Heart left ventricle (tissue), 13 donors: ENCODE measurements at regions not wholly inside any gene's neighbourhood (a gene's known extent, or its start where the extent isn't known, plus 50 kb on each side); places are given as distances from the start of the nearest gene placed in this dataset.

Experiments used
- POLR2A ChIP-seq, 2 donors: fragments of 450-650 bp; IDR thresholded peaks; one replicate each; pipeline ENCODE4 v1.6.1; 2017; ENCODE audit warnings: antibody characterized with exemption in 2 of 2, mild to moderate bottlenecking in 2 of 2, moderate library complexity in 2 of 2
- TF ChIP-seq, protein P1 (sequence below), 12 donors: fragments of 200-600 bp; sonication (generic) in 4 of 12; IDR thresholded peaks; one replicate each; pipeline versions ENCODE4 v1.5.0 to v1.8.0; 2018 to 2022; ENCODE audit warnings: antibody characterized with exemption in 12 of 12, mild to moderate bottlenecking in 5 of 12
- donor health status: ischemic (EF 13 %, LVEDD 7.1; RV severe dilation, severe dysfunction).
- donor health status: DM: no; HTN: yes; CAD: no.
- donor health status: DM: no; HTN: no; CAD: no.
- donor health status: ischemic (EF 25% LVEDD 6.9; RV normal size, moderate dysfunction).
- donor health status: ischemic (EF 25% LVEDD 5.7; RV mildly dilated, moderate dysfunction).
- donor health status: ischemic (EF 35%, LVEDD 5.7; RV mildly dilated, moderate dysfunction).
- donor health status: nonischemic (EF 11% LVEDD 7.7; RV severe dilation, severe dysfunction).
- donor health status: DM: yes; HTN: yes; CAD: no.
- donor health status: PGD.
- donor health status: ischemic (EF 29% LVEDD 5.4; RV normal size, mild dysfunction).
- donor health status: nonischemic (EF 23%, LVEDD 6.1; RV moderate dilation, normal function).

DNA sequence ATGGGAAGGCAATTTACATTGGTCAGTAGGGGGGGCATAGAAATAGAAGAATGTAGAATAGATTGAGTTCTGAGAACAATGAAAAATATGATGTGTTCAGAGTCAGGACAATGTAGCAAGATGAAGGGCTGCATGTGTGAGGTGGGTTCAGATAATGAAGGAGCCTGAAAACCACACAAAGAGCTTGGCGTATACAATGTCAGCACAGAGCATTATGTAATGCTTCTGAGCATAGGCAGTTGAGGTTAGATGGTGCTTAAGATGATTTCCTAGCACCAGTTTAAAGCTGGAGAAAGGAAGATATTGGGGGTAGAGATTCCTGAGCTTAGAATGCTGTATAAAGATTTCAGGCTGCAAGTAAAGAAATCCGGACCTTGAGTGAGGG is 202.0 kb upstream of the SNX7 start:
- TF ChIP-seq, protein P1, sequence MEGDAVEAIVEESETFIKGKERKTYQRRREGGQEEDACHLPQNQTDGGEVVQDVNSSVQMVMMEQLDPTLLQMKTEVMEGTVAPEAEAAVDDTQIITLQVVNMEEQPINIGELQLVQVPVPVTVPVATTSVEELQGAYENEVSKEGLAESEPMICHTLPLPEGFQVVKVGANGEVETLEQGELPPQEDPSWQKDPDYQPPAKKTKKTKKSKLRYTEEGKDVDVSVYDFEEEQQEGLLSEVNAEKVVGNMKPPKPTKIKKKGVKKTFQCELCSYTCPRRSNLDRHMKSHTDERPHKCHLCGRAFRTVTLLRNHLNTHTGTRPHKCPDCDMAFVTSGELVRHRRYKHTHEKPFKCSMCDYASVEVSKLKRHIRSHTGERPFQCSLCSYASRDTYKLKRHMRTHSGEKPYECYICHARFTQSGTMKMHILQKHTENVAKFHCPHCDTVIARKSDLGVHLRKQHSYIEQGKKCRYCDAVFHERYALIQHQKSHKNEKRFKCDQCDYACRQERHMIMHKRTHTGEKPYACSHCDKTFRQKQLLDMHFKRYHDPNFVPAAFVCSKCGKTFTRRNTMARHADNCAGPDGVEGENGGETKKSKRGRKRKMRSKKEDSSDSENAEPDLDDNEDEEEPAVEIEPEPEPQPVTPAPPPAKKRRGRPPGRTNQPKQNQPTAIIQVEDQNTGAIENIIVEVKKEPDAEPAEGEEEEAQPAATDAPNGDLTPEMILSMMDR (IDR thresholded peaks at IDR 0.05) = no peak
- TF ChIP-seq POLR2A (IDR thresholded peaks at IDR 0.05) = no peak
